SHP77 treated with DMSO at 0.1 percent for 48 hours (cell line): ENCODE measurements at regions not wholly inside any gene's neighbourhood (a gene's known extent, or its start where the extent isn't known, plus 50 kb on each side); places are given as distances from the start of the nearest gene placed in this dataset.
A peak's percentile ranks its signal among the peaks of the same experiment; 100 is the strongest.
"Not testable (repeated sequence)": the region's sequence is repeated elsewhere in the genome, so short reads cannot be mapped to it uniquely, and the experiment has no call there.

ENCODE experiments used
- DNase-seq: peaks from one replicate; lab custom pipeline; 2025; lab: John Stamatoyannopoulos, UW

DNA sequence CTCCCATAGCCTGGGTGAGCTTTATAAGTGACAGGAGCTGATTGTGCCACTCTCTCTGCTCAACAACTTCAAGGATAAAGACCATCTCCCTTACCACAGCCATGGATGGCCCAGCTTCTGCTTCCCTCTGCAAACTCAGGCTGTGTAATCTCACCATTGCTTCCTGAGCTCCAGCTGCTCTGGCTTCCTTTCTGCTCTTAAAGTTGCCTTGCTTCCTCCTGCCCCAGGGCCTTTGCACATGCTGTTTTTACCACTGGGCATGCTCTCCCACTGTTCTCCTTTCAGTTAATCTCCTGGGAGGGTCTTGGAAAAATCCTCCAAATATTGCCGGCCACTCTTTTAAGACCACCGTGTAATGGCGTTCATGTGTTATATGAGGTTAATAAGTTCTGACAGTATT lies 265.1 kb upstream of the C16orf82 start:
- DNase-seq: no peak

DNA sequence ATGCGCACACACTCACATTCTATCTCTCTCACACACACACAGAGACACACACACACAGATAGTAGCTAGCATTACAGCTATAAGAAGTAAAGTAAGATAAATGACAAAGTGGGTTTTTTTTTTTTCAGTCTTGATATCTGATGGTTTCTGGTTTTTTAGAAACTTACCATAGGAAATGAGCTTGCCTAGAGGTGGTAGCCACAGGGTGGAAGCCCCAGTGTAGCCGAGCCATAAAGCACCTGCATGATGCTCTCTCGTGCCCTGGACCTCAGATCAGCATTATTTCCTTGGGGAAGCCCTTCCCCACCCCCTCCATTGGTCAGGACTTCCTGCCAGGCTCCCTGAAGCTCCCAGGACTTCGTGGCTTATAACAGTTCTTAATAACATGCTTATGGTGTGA lies 264.3 kb upstream of the C16orf82 start:
- DNase-seq: no peak

DNA sequence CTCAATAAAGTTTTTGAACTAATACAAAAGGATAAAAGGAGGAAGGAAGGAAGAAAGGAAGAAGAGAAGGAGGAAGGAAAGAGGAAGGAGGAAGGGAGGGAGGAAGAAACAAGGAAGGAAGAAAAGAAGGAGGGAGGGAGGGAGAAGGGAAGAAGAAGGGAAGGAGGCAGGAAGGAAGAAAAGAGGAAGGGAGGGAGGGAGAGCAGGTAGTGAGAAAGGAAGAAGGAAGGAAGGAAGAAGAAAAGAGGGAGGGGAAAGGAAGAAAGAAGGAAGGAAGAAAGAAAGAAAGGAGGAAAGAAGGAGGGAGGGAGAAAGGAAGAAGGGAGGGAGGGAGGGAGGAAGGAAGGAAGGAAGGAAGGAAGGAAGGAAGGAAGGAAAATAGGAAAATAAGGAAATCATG lies 263.8 kb upstream of the C16orf82 start:
- DNase-seq: no peak

DNA sequence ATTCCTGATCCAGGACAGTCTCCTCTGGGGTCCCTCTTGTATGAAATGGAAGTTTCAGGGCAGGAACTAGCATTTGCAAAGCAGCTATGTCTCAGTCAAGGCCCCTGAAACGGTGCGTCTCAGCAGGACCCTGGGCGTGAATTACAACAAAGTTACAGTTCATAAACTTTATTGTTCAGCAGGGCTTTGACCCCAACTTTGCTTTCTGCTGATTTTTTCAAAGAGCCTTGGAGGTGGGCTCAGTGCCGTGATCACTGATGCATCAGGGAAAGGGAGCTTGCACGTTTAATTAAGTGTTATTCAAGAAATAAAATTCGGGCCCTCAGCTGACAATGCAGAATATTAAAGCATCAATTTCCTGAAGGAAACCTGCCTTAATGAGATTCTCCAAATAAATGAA lies 260.1 kb upstream of the C16orf82 start:
- no peak for DNase-seq

DNA sequence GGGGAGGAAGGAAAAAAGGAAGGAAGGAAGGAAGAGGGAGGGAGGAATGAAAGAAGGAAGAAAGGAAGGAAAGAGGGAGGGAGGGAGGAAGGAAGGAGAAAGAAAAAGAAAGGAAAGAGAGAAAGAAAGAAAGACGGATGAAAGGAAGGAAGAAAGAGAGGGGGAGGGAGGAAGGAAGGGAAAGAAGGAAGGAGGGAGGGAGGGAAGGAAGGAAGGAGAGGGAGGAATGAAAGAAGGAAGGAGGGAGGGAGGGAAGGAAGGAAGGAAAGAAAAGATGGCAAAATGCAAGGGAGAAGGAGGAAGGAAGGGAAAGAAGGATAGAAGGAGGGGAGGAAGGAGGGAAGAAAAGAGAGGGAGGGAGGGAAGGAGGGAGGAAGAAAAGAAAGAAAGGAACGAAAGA lies 257.3 kb upstream of the C16orf82 start:
- DNase-seq: no peak

DNA sequence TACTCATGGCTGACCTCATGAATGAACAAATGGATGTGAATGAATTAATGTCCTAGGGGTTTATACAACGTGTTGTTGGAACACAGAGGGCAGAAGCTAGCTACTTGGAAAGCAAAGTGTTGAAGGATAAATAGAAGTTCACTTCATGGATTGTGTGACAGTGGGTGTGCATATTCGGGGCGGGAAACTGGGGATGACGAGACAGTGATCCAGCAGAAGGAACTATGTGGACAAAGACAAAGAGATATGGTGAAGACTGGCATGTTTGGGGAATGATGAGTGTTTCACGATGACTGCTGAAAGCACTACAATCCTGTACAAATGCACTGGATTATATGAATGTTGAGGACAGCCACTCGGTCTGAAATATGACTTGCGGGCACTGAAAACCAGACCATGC lies 250.5 kb upstream of the C16orf82 start:
- DNase-seq: no peak

DNA sequence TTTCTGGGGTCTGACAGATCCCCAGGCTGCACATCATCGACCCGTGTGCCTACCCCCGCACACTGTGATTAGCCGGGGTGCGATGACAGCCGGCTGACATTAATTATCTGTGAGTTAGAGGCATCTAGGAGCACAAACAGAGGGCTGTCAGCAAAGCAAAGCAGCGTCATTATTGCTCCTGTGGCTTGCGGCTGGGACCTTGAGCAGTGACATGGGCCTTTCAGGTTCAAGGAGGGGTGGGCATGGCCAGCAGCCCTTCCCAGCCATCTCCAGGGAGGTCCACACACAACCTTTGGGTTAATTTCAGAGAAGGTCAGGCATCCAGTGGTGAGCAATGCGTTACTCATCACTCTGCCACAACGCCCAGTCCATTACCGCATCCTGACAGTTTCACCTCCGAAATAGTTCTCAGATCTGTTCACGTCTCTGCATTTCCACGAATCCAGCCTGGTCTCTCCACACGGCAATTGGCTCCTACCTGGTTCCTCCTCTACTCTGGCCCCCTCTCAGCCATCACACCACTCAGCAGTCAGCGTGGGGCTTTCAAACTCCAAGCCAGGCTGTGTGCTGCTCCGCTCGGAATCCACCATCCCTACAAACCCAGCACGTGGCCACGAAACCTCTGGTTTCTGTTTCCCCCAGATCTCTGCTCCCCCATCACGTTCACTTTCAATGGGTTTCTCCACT lies 249.7 kb upstream of the C16orf82 start:
- no peak for DNase-seq

DNA sequence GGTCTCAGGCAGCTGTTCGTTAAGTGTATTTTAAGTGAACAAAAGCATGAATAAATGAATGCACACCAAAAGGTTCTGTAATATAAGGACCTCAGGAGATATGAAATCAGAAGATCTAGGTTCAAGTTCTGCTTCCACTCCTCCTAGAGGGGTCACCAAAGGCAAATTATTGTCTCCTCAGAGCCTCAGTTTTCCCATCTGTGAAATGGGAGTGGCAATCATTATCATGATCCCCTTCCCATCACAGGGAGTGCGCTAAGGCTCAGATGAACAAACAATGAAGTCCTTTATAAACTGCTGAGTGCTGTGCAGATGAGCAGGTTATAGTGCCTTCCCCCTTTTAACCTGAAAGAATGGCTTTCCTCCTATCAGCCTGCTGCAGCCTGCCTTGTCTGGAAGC lies 248.3 kb upstream of the C16orf82 start:
- no peak for DNase-seq

DNA sequence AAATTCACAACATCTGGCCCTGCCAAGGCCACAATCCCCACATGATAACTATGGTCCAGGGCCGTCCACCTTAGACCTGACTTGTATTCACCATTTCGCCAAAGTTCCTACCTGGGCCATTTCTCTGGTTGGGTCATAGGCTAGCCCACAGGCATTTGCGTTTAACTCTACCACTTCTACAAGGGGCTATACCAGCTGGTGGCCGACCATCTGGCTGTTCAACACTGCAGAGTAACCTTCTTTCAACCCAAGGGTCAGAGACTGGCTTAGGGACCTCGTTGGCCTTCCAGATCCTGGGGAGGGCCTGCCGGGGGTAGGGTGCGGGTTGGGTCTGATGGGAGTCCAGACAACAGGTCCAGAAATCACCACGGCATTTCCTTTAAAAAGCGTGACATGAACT lies 242.3 kb upstream of the C16orf82 start:
- no peak for DNase-seq

DNA sequence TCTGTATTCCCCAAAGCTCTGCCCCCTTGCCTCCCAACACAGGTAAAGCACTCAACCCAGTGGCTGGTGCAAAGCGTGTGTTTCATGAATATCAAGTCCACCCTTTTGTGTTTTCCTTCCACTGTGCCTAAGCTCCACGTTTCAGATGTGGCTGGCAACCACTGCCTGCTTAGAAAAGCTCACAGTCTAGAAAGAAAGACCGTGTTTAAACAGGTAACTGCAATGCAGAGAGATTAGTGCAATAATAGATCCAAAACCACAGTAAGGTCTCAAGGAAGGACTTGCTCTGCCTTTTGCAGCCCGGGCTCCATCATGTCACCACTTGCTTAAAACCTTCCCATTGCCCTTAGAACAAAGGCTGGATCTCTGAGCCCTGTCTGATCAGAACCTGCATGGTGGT lies 240.2 kb upstream of the C16orf82 start:
- DNase-seq: no peak

DNA sequence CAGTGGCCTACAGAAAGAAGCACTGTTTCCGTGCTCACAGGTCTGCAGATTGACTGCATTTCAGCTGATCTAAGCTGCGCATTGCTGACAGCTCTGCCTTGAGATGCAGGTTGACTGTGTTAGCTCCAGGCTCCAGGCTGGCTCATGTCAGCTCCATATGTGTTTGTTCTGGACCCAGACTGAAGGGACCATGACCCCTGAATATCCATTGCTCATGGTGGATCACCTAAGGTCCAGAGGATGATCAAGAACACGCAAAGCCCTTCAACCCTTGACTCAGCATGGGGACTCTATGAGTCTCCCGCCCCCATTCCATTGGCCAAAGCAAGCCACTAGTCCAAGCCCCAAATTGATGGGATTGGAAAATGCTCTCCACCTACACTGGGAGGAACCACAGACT lies 239.3 kb upstream of the C16orf82 start:
- no peak for DNase-seq

DNA sequence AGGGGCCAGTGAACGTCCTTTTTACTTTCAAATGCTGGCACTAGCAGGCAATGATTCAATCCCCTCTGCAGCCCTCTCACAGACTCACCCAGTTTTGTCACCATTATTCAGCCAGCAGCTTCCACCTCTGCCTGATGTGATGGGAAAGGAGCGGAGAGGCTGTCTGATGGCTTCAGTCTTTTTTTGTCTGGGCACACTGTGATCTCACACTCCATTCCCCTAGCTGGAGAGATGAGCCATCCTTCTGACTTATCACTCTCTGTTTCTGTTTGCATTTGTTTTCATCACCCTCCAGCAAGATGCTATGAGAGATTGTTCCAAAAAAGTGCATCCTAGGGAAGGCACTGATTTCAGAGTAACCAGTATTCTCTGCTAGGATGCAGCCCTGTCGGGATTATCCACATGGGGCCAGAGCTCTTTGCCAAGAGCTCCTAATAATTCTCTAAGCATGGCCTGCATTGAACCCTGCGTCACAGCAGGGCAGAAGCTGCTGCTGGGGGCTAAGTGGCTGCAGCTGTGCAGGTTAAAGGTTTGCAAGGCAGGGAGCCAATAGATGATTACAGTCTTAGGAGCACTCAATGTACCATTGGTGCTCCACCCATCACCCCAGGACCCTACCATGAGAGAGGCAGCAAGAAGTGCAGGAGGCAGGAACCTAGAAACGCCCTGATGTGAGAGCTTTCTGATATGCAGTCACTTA lies 236.1 kb upstream of the C16orf82 start:
- no peak for DNase-seq

DNA sequence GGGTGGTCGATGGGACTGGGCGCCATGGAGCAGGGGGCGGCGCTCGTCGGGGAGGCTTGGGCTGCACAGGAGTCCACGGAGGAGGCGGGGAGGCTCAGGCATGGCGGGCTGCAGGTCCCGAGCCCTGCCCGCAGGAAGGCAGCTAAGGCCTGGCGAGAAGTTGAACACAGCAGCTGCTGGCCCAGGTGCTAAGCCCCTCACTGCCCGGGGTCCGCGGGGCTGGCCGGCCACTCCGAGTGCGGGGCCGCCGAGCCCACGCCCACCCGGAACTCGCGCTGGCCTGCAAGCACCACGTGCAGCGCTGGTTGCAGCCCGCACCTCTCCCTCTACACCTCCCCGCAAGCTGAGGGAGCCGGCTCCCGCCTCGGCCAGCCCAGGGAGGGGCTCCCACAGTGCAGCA lies 230.6 kb upstream of the C16orf82 start:
- DNase-seq: not testable (repeated sequence)

DNA sequence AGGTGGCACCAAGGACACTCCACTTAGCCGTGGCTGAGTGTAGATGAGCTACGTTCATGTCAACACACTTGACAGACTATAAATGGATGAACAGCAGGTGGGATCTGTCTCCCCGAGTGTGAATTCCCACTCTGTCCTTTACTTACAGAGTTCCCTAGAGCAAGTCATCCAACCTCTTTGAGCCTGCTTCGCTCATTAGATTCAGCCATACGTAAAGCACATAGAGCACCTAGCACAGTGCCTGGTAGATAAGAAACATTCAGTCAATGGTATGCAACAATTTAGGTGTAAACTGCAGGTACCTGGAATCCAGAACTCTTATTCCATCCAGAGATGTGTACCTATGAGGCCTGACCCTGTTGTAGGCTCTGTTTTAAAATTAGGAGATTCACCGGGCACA lies 227.8 kb upstream of the C16orf82 start:
- no peak for DNase-seq

DNA sequence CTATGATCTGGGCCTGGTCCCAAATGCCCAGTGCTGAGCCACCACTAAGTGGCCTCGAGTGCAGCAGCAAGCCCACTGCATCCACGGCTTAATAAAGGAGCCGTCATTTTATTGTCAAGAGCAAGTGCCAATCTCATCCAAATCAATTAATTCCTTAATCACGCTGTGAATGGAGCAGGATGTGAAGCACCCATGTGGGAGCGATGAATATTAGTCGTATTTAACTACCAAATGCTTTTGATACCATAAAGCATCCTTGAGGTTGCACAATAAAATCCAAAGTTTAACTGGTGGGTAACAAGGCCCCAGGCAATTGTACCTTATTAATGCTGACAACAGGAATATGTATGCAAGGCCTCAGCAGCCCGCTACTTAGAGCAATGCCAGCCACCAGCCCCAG lies 226.0 kb upstream of the C16orf82 start:
- no peak for DNase-seq

DNA sequence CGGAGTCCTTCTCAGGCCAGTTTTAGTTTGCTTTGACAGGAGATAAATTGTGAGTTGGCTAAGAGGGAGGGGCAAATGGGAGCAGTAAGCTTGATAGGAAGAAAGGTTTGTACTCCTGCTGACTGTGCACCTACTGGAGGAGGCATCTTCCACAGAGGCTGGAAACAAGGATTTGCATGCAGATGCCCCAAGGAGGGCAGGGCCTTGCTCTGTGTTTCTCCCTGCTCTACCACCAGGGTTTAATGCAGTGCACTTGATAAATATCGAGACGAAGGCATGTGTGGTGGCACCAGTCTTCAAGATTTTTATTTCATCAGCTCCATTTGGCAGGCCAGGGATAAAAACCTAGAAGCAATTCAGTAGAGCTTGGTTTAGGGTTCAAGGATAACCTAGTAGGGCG lies 210.5 kb upstream of the C16orf82 start:
- DNase-seq: no peak

DNA sequence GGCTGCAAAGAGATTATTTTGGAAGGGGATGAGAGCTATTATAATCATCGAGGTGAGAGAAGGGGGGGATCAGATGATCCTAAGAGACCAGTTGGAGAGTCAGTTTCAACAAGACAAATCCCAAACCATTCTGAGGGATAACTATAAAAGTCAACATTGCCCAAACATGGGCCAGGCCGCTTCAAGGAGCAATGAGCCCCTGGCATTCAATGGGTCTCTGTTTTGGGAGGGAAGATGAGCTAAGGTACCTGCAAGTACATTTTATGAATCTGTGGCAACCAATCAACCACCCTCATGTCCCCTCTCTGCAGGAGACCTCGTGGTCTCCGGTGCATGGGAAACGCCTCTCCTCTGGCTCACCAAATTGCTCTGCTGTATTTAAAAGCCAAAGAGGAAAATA lies 209.9 kb upstream of the C16orf82 start:
- no peak for DNase-seq

DNA sequence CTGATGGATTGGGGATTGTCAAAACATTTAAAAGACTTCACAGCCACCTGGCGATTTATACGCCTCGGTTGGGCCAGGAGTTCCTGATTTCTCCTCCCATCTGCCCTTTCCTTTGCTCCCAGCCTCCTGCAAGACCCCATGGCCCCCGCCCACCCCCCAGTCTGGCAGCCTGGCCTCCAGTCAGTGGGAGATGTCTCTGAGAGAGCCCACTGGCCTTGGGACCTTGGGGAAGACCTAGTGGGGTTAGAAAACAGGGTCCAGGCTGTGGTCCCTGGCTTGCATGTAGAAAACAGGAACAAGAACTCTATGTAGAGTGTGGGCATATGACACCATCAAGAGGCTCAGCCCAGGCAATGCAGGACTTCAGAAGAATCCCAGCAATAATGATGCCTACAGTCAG lies 209.4 kb upstream of the C16orf82 start:
- DNase-seq: no peak

DNA sequence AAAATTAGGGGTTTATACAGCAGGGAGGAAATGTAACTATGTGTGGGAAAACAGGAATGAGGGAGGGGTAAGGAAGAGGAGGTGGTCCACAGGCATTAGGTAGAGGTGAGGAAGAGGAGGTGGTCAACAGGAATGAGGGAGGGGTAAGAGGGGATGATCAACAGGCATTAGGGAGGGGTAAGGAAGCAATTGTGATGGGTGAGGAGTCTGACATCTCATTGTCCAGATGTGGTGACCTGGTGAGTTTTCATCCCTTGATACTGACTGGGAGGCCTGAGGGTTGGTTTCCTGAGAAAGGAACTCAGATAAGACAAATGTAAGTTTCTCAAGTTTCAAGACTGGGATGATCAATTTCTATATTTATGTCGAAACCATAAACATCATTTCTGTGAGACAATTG lies 206.2 kb upstream of the C16orf82 start:
- DNase-seq: no peak

DNA sequence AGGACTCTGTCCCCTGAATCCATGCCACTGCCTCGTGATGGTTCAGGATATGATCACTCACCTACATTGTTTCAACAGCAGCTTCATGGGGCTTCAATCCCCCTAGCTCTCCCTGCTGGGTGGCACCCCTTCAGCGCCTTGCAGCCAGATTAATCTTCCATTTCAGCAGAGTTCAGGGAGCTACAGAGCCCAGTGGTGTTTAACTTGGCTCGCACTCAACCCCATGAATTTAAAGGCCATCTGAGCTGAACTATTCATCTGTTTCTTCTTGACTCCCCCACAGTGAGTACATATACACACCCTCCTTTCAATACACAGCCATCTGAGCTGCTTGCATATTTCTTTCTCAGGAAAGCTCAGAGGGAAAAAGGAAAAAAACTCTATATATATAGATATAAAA lies 202.8 kb upstream of the C16orf82 start:
- DNase-seq: peak; percentile 80

DNA sequence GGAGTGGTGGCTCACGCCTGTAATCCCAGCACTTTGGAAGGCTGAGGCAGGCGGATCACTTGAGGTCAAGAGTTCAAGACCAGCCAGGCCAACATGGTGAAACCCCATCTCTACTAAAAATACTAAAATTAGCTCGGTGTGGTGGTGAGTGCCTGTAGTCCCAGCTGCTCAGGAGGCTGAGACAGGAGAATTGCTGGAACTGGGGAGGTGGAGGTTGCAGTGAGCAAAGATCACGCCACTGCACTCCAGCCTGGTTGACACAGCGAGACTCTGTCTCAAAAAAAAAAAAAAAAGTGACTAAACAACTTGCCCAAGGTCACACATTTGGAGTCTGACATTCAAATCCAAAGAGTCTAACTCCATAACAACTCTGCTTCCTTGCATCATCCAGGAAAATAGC lies 192.4 kb upstream of the C16orf82 start:
- not testable (repeated sequence) for DNase-seq

DNA sequence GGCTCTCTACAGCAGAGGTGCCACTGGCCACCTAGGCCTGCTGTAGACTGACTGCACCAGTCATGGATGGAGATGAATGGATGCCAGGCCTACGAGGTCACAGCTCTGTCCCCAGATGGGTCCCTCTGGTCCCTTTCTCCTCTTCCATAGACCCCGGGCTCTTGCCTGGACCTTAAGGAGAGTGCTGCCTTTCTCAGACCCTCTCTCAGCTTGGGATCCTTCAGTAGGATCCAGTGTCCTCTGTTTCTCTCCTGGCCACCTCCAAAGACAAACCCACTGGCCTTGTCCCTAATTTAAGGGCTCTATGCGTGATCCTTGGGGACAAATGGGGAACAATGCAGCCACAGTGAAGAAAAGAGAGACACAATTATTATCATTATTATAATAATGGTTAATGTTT lies 189.3 kb upstream of the C16orf82 start:
- no peak for DNase-seq

DNA sequence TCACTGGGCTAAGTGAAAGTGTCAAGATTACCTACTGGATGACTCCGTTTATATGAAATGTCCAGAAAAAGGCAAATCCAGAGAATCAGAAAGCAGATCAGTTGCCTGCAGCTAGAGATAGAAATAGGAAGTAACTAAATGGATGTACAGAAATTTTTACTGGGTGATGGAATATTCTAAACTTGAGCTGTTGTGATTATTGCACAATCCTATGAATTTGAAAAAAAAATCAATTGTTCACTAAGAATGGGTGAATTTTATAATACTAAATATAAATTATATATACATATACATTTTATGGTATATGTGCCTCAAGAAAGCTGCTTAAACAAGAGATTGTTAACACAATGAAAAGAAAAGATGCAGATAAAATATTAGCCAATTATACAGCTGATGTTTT lies 181.1 kb upstream of the C16orf82 start:
- no peak for DNase-seq

DNA sequence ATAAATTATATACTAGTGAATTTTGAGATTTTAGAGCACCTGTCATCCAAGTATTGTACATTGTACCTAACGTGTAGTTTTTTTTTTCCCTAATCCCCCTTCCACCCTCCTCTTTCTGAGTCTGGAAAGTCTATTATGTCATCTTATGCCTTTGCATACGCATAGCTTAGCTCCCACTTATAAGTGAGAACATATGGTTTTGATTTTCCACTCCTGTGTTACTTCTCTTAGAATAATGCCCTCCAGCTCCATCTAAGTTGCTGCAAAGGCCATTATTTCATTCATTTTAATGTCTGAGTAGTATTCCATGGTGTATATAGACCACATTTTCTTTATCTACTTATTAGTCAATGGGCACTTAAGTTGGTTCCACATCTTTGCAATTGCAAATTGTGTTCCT lies 177.0 kb upstream of the C16orf82 start:
- no peak for DNase-seq
